WI38 (cell line): ENCODE measurements at regions not wholly inside any gene's neighbourhood (a gene's known extent, or its start where the extent isn't known, plus 50 kb on each side); places are given as distances from the start of the nearest gene placed in this dataset.
"Not testable (repeated sequence)": the region's sequence is repeated elsewhere in the genome, so short reads cannot be mapped to it uniquely, and the experiment has no call there.

Experiments
- H3K4me3 ChIP-seq: 2 replicates; pipeline ENCODE4 v1.5.1; 2011; ENCODE audit warnings: low read depth, mild to moderate bottlenecking, control low read depth, low read length
- TF ChIP-seq, protein P1 (sequence below): IDR thresholded peaks from 2 replicates; pipeline ENCODE4 v1.5.1; 2012; ENCODE audit warnings: low read depth, mild to moderate bottlenecking, control low read depth, low read length

DNA sequence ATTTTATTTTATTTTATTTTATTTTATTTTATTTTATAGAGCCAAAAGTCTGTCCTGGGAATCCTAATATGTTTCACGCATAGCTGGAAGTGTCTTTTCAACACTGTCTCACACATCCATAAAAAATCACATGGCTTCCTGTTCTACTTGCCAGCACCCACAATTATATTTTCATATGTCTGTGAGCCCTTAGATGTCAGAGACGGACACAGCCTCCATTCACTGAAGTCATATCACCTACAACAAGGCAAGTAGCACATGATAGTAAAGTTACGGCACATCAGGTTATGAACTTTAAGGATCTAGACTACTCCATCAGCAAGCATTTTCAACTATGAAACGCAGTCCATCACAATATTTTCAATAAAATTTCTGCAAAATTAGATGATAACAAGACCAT, 168.4 kb downstream of the ZIC4 start:
- no peak overlapping the region for H3K4me3 ChIP-seq
- TF ChIP-seq, protein P1, sequence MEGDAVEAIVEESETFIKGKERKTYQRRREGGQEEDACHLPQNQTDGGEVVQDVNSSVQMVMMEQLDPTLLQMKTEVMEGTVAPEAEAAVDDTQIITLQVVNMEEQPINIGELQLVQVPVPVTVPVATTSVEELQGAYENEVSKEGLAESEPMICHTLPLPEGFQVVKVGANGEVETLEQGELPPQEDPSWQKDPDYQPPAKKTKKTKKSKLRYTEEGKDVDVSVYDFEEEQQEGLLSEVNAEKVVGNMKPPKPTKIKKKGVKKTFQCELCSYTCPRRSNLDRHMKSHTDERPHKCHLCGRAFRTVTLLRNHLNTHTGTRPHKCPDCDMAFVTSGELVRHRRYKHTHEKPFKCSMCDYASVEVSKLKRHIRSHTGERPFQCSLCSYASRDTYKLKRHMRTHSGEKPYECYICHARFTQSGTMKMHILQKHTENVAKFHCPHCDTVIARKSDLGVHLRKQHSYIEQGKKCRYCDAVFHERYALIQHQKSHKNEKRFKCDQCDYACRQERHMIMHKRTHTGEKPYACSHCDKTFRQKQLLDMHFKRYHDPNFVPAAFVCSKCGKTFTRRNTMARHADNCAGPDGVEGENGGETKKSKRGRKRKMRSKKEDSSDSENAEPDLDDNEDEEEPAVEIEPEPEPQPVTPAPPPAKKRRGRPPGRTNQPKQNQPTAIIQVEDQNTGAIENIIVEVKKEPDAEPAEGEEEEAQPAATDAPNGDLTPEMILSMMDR: no peak

GRCh38 chr3:147231980-147232379, 174.4 kb downstream of the ZIC4 start:
- not testable (repeated sequence) for H3K4me3 ChIP-seq

DNA sequence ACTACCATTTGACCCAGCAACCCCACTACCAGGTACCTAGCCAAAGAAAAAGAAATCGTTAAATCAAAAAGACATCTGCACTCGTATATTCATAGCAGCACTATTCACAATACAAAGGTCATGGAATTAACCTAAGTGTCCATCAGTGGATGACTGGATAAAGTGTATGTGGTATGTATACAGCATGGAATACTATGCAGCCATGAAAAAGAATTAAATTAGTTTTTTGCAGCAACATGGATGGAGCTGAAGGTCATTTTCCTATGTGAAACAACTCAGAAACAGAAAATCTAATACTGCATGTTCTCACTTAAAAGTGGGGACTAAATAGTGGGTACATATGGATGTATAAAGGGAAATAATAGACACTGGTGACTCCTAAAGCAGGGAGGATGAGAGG, 175.2 kb downstream of the ZIC4 start:
- no peak overlapping the region for H3K4me3 ChIP-seq
- TF ChIP-seq, protein P1: no peak

GRCh38 chr3:147222291-147222690, 184.1 kb downstream of the ZIC4 start:
- TF ChIP-seq, protein P1: no peak
- H3K4me3 ChIP-seq: no peak overlapping the region

DNA sequence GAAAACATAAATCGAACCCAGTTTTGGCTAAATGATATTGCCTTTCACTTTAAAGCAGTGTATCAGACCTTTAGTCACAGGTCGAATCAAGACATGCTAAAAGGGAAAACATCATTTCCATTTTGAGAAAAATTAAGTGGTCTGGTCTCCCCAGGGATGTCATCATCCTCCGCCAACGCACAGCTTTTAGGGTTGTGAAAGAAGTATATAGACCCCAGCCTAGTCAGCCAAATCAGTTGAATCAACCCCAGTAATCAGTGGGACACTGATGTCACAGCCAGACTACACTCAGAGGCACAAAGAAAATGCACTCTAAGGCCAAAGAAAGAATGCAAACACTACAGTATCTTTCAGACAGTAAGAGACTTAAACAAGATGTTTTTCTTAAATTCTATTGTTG, 187.4 kb downstream of the ZIC4 start:
- H3K4me3 ChIP-seq: no peak overlapping the region
- TF ChIP-seq, protein P1: no peak

- no peak overlapping the region for H3K4me3 ChIP-seq
- TF ChIP-seq, protein P1: no peak
Observed at GRCh38 chr3:147216143-147216673, 190.1 kb downstream of the ZIC4 start.

- TF ChIP-seq, protein P1: no peak
- H3K4me3 ChIP-seq: no peak overlapping the region
Observed at GRCh38 chr3:147215660-147216059, 190.7 kb downstream of the ZIC4 start.

- TF ChIP-seq, protein P1: no peak
- no peak overlapping the region for H3K4me3 ChIP-seq
Observed at GRCh38 chr3:147213633-147214032, 192.7 kb downstream of the ZIC4 start.
